ENCODE measurements at regions not wholly inside any gene's neighbourhood (a gene's known extent, or its start where the extent isn't known, plus 50 kb on each side); places are given as distances from the start of the nearest gene placed in this dataset.

DNA sequence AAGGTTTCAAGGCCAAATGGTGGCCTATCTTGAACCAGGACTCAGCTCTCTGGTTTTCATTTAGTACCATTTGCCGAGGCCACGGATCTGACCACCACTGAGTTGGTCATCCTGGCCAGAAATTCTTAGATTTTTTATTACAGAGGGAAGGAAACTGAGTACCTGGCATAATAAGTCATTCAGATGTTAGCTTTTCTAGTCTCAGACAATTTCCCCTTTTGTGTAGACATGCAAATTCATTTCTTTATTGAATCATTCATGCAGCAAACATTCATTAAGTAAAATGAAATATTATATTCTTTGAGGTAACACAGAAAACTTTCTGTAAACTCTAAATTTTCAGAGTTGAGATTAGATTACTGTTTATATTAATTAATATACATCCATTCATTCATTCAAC lies 223.7 kb downstream of the PDCD6IP start:
- DNase-seq (ENCODE audit: unreplicated experiment) = no peak
- no peaks in the 10 kb centered on the region for H3K27me3 Mint-ChIP-seq (ENCODE audit: insufficient read depth, unreplicated experiment)
- H3K27ac Mint-ChIP-seq (ENCODE audit: low read depth, unreplicated experiment) = no peak overlapping the region
- no peaks in the 10 kb centered on the region for H3K4me1 Mint-ChIP-seq (ENCODE audit: insufficient read depth, unreplicated experiment)
- intact Hi-C loops (cut with micrococcal nuclease) = no loop called here
- H3K4me3 Mint-ChIP-seq (ENCODE audit: unreplicated experiment) = no peak overlapping the region
- TF ChIP-seq, protein P1, sequence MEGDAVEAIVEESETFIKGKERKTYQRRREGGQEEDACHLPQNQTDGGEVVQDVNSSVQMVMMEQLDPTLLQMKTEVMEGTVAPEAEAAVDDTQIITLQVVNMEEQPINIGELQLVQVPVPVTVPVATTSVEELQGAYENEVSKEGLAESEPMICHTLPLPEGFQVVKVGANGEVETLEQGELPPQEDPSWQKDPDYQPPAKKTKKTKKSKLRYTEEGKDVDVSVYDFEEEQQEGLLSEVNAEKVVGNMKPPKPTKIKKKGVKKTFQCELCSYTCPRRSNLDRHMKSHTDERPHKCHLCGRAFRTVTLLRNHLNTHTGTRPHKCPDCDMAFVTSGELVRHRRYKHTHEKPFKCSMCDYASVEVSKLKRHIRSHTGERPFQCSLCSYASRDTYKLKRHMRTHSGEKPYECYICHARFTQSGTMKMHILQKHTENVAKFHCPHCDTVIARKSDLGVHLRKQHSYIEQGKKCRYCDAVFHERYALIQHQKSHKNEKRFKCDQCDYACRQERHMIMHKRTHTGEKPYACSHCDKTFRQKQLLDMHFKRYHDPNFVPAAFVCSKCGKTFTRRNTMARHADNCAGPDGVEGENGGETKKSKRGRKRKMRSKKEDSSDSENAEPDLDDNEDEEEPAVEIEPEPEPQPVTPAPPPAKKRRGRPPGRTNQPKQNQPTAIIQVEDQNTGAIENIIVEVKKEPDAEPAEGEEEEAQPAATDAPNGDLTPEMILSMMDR (IDR thresholded peaks at IDR 0.05; ENCODE audit: unreplicated experiment) = no peak
- no peaks in the 10 kb centered on the region for H3K9me3 Mint-ChIP-seq (ENCODE audit: unreplicated experiment)
- BruUV-seq (replicated peaks) = no TSS peak
- H3K36me3 Mint-ChIP-seq (ENCODE audit: insufficient read depth, unreplicated experiment) = peaks cover 9% of the 10 kb centered on the region
- CTCF ChIA-PET = no interaction called here
- POLR2A ChIA-PET = no interaction called here

DNA sequence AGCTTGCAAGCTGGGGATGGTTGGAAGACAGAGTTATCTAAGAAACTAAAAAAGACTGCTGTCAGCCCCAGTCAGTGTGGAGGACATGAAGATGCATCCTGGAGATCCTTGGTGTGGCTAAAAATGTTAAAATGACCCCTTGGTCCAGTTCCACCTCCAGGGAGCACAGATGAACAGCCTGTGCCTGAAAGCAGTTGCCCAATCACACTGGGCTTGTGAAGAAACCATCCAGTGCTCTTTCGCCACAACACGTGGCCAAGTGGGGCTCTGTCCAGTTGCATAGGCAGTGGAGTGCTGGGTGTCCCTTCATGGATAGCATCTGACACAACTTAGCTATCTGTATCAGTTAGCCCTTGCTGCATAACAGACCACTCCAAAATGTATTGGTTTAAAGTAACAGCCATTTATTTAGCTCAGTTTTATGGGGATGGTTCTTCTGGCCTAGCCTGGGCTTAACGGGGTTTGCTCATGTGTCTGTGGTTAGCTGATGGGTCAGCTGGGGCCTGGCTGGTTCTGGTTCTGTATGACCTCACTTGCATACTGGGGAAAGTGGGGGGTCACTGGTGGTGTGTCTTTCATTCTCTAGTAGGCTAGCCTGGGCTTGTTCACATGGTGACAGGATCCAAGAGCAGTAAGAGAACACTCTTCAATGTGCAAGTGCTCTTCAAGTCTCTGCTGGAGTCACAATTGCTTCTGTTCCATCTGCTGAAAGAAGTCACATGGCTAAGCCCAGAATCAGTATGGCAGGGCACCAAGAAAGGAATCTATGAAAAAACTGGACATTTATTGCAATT lies 226.2 kb downstream of the PDCD6IP start:
- ChIA-PET POLR2A (no interaction called here), CTCF (interaction anchor here (0.6 to 1.5 kb wide), 5 partner anchors 10 to 659 kb away, joined by 3 to 8 read pairs (median 4); no protein-coding TSS in a partner anchor)
- H3K4me1 Mint-ChIP-seq (ENCODE audit: insufficient read depth, unreplicated experiment) = no peaks in the 10 kb centered on the region
- H3K36me3 Mint-ChIP-seq (ENCODE audit: insufficient read depth, unreplicated experiment) = peaks cover 9% of the 10 kb centered on the region
- intact Hi-C loops (cut with micrococcal nuclease) = no loop called here
- no peaks in the 10 kb centered on the region for H3K9me3 Mint-ChIP-seq (ENCODE audit: unreplicated experiment)
- BruUV-seq (replicated peaks) = no TSS peak
- H3K27me3 Mint-ChIP-seq (ENCODE audit: insufficient read depth, unreplicated experiment) = no peaks in the 10 kb centered on the region
- TF ChIP-seq, protein P1 (IDR thresholded peaks at IDR 0.05; ENCODE audit: unreplicated experiment) = no peak
- no peak overlapping the region for H3K27ac Mint-ChIP-seq (ENCODE audit: low read depth, unreplicated experiment)
- H3K4me3 Mint-ChIP-seq (ENCODE audit: unreplicated experiment) = no peak overlapping the region
- DNase-seq (ENCODE audit: unreplicated experiment) = peak; percentile 29

DNA sequence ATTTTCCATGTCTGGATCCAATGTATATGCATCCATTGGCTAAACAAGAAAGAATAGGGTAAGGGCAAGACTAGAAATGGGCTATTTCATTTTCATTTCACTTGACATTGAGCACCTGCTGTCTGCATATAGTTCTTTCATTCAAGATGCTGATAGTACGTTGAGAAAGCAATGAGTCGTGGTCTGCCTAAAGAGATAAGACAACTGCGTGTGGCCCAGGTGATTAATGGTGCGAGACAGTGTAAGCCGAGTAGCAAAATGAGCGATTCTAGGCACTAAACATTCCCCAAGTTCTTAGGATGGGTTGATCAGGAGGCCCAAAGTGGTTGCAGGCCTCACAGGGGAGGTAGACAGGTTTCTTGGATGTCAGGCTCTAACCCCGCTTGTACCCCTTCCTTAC lies 235.4 kb downstream of the PDCD6IP start:
- H3K4me1 Mint-ChIP-seq (ENCODE audit: insufficient read depth, unreplicated experiment) = no peaks in the 10 kb centered on the region
- TF ChIP-seq, protein P1 (IDR thresholded peaks at IDR 0.05; ENCODE audit: unreplicated experiment) = no peak
- no peaks in the 10 kb centered on the region for H3K9me3 Mint-ChIP-seq (ENCODE audit: unreplicated experiment)
- no TSS peak for BruUV-seq (replicated peaks)
- DNase-seq (ENCODE audit: unreplicated experiment) = no peak
- CTCF ChIA-PET = interaction anchor here (0.6 kb wide), 1 partner anchor 115 kb away, joined by 3 read pairs; no protein-coding TSS in a partner anchor
- no peaks in the 10 kb centered on the region for H3K27me3 Mint-ChIP-seq (ENCODE audit: insufficient read depth, unreplicated experiment)
- POLR2A ChIA-PET = no interaction called here
- H3K27ac Mint-ChIP-seq (ENCODE audit: low read depth, unreplicated experiment) = no peak overlapping the region
- H3K4me3 Mint-ChIP-seq (ENCODE audit: unreplicated experiment) = no peak overlapping the region
- no peaks in the 10 kb centered on the region for H3K36me3 Mint-ChIP-seq (ENCODE audit: insufficient read depth, unreplicated experiment)
- intact Hi-C loops (cut with micrococcal nuclease) = no loop called here

- Mint-ChIP-seq H3K4me1 (ENCODE audit: insufficient read depth, unreplicated experiment) (no peaks in the 10 kb centered on the region), H3K27ac (ENCODE audit: low read depth, unreplicated experiment) (no peak overlapping the region), H3K36me3 (ENCODE audit: insufficient read depth, unreplicated experiment) (no peaks in the 10 kb centered on the region), H3K9me3 (ENCODE audit: unreplicated experiment) (no peaks in the 10 kb centered on the region), H3K27me3 (ENCODE audit: insufficient read depth, unreplicated experiment) (no peaks in the 10 kb centered on the region), H3K4me3 (ENCODE audit: unreplicated experiment) (no peak overlapping the region)
- ChIA-PET CTCF (no interaction called here), POLR2A (no interaction called here)
- no TSS peak for BruUV-seq (replicated peaks)
- TF ChIP-seq, protein P1 (IDR thresholded peaks at IDR 0.05; ENCODE audit: unreplicated experiment) = no peak
- intact Hi-C loops (cut with micrococcal nuclease) = no loop called here
- DNase-seq (ENCODE audit: unreplicated experiment) = no peak
These were observed 236.4 kb downstream of the PDCD6IP start for GRCh38 chr3:34034840-34035239.
